Parathyroid adenoma (tissue), 2 donors: ENCODE measurements at regions not wholly inside any gene's neighbourhood (a gene's known extent, or its start where the extent isn't known, plus 50 kb on each side); places are given as distances from the start of the nearest gene placed in this dataset.
"Not testable (repeated sequence)": the region's sequence is repeated elsewhere in the genome, so short reads cannot be mapped to it uniquely, and the experiment has no call there.

Source experiments
- H2AFZ ChIP-seq: fragments of 300-600 bp; sonication (generic); one replicate; pipeline ENCODE4 v1.7.0; 2017; ENCODE audit warnings: antibody characterized with exemption, mild to moderate bottlenecking
- H3K27ac ChIP-seq: fragments of 300-600 bp; sonication (generic); one replicate; pipeline ENCODE4 v1.7.0; 2017
- H3K27me3 ChIP-seq: fragments of 300-600 bp; sonication (generic); one replicate; pipeline ENCODE4 v1.7.0; 2017; ENCODE audit warnings: low read length; ENCODE audit not compliant: control insufficient read depth, insufficient read depth
- H3K36me3 ChIP-seq: fragments of 300-600 bp; sonication (generic); one replicate; pipeline ENCODE4 v1.7.0; 2017; ENCODE audit warnings: low read length; ENCODE audit not compliant: control insufficient read depth, insufficient read depth
- H3K4me1 ChIP-seq: fragments of 300-600 bp; sonication (generic); one replicate; pipeline ENCODE4 v1.7.0; 2017; ENCODE audit warnings: control low read depth
- H3K4me2 ChIP-seq: fragments of 300-600 bp; sonication (generic); one replicate; pipeline ENCODE4 v1.7.0; 2017; ENCODE audit warnings: low read length
- H3K4me3 ChIP-seq: fragments of 300-600 bp; sonication (generic); one replicate; pipeline ENCODE4 v1.7.0; 2017; ENCODE audit warnings: low read depth, low read length
- H3K79me2 ChIP-seq: fragments of 300-600 bp; sonication (generic); one replicate; pipeline ENCODE4 v1.7.0; 2017; ENCODE audit warnings: control low read depth
- H3K9ac ChIP-seq: fragments of 300-600 bp; sonication (generic); one replicate; pipeline ENCODE4 v1.7.0; 2017; ENCODE audit warnings: mild to moderate bottlenecking
- H3K9me3 ChIP-seq: fragments of 300-600 bp; sonication (generic); one replicate; pipeline ENCODE4 v1.7.0; 2017; ENCODE audit warnings: low read length; ENCODE audit not compliant: control insufficient read depth
- TF ChIP-seq, protein P1 (sequence below): fragments of 300-600 bp; sonication (generic); IDR thresholded peaks from one replicate; pipeline ENCODE4 v1.7.0; 2017; ENCODE audit warnings: antibody characterized with exemption, mild to moderate bottlenecking
- donor health status: primary hyperparathyroidism.

DNA sequence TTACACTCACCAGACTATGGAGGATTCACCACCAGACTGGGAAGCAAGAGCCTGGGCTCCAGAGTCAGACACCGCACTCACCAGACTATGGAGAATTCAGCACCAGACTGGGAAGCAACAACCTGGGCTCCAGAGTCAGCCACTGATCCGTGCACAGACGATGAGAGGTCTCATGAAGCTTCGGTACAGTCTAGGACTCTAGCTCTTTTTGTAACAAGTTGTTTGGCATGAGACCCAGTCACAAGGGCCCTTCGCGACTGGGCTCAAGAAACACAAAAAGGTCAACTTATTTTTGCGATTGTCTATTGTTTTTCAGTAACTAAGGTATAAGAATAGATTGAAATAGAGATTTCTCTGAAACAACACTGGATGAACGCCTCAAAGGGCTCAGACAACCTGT lies 192.7 kb upstream of the ADAMTSL1 start:
- H3K79me2 ChIP-seq = no peaks in the 10 kb centered on the region

DNA sequence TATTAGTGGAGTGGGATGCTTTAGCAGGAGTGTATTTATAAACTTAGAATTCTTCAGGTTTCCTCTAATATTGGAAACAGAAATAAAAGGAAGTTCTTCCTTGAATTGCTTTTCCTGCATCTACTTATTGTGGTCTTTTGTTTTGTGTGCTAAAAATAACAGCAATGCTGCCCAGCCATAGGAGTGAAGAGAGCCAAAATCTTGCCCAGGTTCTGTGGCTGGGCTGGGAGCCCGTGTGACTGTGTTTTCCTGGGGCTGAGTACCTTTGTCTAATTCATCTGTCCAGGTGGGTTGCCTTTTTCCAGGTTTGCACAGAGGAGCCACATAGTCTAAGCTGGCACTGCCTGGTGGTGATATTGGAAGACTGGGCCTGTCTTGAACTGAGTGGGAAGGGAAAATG lies 179.7 kb upstream of the ADAMTSL1 start:
- TF ChIP-seq, protein P1, sequence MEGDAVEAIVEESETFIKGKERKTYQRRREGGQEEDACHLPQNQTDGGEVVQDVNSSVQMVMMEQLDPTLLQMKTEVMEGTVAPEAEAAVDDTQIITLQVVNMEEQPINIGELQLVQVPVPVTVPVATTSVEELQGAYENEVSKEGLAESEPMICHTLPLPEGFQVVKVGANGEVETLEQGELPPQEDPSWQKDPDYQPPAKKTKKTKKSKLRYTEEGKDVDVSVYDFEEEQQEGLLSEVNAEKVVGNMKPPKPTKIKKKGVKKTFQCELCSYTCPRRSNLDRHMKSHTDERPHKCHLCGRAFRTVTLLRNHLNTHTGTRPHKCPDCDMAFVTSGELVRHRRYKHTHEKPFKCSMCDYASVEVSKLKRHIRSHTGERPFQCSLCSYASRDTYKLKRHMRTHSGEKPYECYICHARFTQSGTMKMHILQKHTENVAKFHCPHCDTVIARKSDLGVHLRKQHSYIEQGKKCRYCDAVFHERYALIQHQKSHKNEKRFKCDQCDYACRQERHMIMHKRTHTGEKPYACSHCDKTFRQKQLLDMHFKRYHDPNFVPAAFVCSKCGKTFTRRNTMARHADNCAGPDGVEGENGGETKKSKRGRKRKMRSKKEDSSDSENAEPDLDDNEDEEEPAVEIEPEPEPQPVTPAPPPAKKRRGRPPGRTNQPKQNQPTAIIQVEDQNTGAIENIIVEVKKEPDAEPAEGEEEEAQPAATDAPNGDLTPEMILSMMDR = no peak
- Histone ChIP-seq H3K9me3 (no peaks in the 10 kb centered on the region), H3K27ac (no peak overlapping the region), H3K4me2 (no peak overlapping the region), H3K79me2 (no peaks in the 10 kb centered on the region), H3K27me3 (no peaks in the 10 kb centered on the region), H3K36me3 (no peaks in the 10 kb centered on the region), H3K9ac (no peak overlapping the region), H3K4me1 (peaks cover 3% of the 10 kb centered on the region), H2AFZ (no peak overlapping the region), H3K4me3 (no peak overlapping the region)

More for the DNA sequence above, 192.7 kb upstream of the ADAMTSL1 start:
- H3K4me1 ChIP-seq = no peaks in the 10 kb centered on the region
- H3K27me3 ChIP-seq = no peaks in the 10 kb centered on the region
- H3K36me3 ChIP-seq = no peaks in the 10 kb centered on the region
- H3K4me3 ChIP-seq = no peak overlapping the region
- no peak overlapping the region for H3K27ac ChIP-seq
- no peak overlapping the region for H3K4me2 ChIP-seq
- TF ChIP-seq, protein P1 = no peak
- no peak overlapping the region for H2AFZ ChIP-seq
- no peaks in the 10 kb centered on the region for H3K9me3 ChIP-seq
- H3K9ac ChIP-seq = no peak overlapping the region

DNA sequence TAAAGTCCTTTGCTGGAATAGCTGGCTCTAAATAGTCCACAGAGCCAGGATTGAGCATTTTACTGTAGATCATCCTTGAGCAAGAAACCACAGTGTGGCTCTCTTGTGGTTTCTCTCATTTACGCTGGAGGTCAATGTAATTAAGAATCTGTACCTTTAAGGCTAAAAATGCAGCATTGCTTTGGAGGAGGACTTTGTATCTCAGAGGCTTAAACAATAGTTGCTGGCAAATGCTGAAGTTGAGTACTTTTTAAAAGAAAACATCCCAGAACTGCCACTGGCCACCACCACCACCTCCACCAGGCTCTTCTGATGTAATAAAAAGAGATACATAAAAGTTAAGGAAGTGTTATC lies 177.3 kb upstream of the ADAMTSL1 start:
- H3K4me2 ChIP-seq = no peak overlapping the region
- TF ChIP-seq, protein P1 = no peak
- H3K79me2 ChIP-seq = no peaks in the 10 kb centered on the region
- no peaks in the 10 kb centered on the region for H3K9me3 ChIP-seq
- no peaks in the 10 kb centered on the region for H3K27me3 ChIP-seq
- peak overlapping the region; percentile 25 for H2AFZ ChIP-seq
- H3K4me1 ChIP-seq = peaks cover 3% of the 10 kb centered on the region
- H3K4me3 ChIP-seq = no peak overlapping the region
- H3K9ac ChIP-seq = no peak overlapping the region
- peak overlapping the region; percentile 24 for H3K27ac ChIP-seq
- no peaks in the 10 kb centered on the region for H3K36me3 ChIP-seq

DNA sequence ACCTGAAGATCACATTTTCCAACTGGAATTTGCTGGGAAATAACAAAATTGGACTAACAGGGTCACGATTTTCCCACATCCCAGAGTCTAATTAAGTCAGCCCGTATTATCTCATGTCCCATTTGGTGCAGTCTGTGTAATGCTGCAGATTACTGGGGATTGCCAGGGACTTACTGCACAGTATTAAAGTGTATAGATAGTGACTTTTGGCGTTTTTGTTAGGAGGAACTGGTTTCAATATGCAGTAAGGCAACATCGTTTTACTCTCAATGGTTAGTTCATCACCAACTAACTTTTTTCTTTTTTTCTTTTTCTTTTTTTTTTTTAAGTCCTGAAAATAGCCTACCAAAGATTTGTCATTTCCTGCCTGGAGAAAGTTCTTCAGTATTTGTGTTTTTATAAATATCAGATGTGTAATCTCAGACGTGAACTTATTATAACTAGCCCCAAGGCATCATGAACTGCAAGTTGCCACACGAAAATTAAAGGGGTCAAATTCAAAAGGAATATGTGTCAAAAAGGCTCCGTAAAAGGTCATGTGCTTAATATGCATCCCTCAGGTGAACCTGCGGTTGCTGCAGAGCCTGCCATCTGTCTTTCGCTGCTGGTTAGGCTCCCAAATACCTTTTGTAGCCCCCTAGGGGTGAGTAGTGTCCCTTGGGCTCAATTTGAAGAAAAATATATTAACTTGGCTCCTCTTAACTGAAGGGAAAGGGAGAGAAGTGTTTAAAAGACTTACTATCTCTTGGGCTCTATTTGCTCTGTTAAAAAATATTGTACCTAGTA lies 176.7 kb upstream of the ADAMTSL1 start:
- TF ChIP-seq, protein P1 = no peak
- Histone ChIP-seq H3K79me2 (no peaks in the 10 kb centered on the region), H3K4me2 (no peak overlapping the region), H3K4me1 (peaks cover 3% of the 10 kb centered on the region), H3K36me3 (no peaks in the 10 kb centered on the region), H2AFZ (peak overlapping the region; percentile 50), H3K9ac (no peak overlapping the region), H3K27ac (peak overlapping the region; percentile 39), H3K27me3 (no peaks in the 10 kb centered on the region), H3K4me3 (no peak overlapping the region), H3K9me3 (no peaks in the 10 kb centered on the region)

DNA sequence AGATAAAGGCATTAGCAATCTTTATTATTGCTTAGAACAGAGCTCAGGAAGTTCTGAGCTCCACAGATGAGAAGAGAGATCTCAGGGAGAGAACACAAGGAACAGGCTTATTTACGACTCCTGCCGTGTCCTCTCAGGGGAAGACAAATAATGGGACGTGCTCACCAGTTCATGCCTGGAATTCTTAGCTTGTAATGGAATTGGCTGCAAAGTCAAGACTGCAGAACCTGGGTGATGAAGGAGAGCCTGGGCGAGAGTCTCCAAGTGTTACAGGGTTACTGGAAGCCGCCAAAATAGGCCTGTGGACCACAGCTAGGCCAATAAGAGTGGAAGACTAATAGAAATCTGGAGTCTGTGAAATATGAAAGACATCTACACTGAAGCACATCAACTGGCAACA lies 174.5 kb upstream of the ADAMTSL1 start:
- peaks cover 5% of the 10 kb centered on the region for H3K4me1 ChIP-seq
- no peak overlapping the region for H2AFZ ChIP-seq
- no peak overlapping the region for H3K27ac ChIP-seq
- no peaks in the 10 kb centered on the region for H3K9me3 ChIP-seq
- no peak overlapping the region for H3K9ac ChIP-seq
- H3K36me3 ChIP-seq = no peaks in the 10 kb centered on the region
- H3K4me2 ChIP-seq = no peak overlapping the region
- H3K4me3 ChIP-seq = no peak overlapping the region
- no peaks in the 10 kb centered on the region for H3K27me3 ChIP-seq
- TF ChIP-seq, protein P1 = no peak
- H3K79me2 ChIP-seq = no peaks in the 10 kb centered on the region

DNA sequence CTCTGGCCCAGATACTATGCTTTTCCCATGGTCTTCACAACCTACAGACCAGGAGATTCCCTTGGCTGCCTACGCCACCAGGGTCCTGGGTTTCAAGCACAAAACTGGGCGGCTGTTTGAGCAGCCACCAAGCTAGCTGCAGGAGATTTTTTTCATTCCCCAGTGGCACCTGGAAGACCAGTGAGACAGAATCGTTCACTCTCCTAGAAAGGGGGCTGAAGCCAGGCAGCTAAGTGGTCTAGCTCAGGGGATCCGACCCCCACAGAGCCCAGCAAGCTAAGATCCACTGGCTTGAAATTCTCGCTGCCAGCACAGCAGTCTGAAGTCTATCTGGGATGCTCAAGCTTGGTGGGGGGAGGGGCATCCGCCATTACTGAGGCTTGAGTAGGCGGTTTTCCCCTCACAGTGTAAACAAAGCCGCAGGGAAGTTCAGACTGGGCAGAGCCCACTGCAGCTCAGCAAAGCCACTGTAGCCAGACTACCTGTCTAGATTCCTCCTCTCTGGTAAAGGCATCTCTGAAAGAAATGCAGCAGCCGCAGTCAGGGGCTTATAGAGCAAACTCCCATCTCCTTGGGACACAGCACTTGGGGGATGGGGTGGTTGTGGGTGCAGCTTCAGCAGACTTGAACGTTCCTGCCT lies 168.7 kb upstream of the ADAMTSL1 start:
- H3K4me3 ChIP-seq, H2AFZ ChIP-seq, H3K4me1 ChIP-seq, H3K36me3 ChIP-seq, H3K27me3 ChIP-seq, H3K79me2 ChIP-seq, H3K9ac ChIP-seq, H3K9me3 ChIP-seq, H3K4me2 ChIP-seq, H3K27ac ChIP-seq: not testable (repeated sequence)
